ENCODE measurements at regions not wholly inside any gene's neighbourhood (a gene's known extent, or its start where the extent isn't known, plus 50 kb on each side); places are given as distances from the start of the nearest gene placed in this dataset.
"Not testable (repeated sequence)": the region's sequence is repeated elsewhere in the genome, so short reads cannot be mapped to it uniquely, and the experiment has no call there.

DNA sequence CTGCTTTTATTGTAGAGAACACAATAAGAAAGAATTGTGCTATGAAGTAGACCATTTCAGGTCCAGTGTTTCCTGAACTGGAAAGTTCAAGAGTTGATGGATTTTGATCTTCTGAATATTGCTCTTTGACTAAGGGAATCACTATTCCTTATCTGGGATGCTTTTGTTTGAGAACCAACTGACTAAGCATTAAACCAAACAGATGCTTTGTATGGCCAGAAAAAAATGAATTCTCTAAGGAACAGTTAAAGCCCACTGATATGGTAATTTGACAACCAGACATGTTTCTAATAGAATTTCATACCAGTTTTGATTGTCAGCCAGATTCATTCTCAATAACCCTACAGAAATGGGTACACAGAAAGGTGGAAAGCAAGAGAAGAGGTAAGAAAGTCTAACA is 67.5 kb upstream of the CADPS start:
- TF ChIP-seq GABPA (IDR thresholded peaks at IDR 0.05; ENCODE audit: low read depth) (no peak), SPI1 (IDR thresholded peaks at IDR 0.05; ENCODE audit: borderline replicate concordance, low read depth) (no peak), POLR2AphosphoS5 (IDR thresholded peaks at IDR 0.05; ENCODE audit: low read depth) (no peak)
- TF ChIP-seq, protein P1, sequence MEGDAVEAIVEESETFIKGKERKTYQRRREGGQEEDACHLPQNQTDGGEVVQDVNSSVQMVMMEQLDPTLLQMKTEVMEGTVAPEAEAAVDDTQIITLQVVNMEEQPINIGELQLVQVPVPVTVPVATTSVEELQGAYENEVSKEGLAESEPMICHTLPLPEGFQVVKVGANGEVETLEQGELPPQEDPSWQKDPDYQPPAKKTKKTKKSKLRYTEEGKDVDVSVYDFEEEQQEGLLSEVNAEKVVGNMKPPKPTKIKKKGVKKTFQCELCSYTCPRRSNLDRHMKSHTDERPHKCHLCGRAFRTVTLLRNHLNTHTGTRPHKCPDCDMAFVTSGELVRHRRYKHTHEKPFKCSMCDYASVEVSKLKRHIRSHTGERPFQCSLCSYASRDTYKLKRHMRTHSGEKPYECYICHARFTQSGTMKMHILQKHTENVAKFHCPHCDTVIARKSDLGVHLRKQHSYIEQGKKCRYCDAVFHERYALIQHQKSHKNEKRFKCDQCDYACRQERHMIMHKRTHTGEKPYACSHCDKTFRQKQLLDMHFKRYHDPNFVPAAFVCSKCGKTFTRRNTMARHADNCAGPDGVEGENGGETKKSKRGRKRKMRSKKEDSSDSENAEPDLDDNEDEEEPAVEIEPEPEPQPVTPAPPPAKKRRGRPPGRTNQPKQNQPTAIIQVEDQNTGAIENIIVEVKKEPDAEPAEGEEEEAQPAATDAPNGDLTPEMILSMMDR (IDR thresholded peaks at IDR 0.05; ENCODE audit: insufficient read depth, low read length) = no peak
- TF ChIP-seq, protein P2, sequence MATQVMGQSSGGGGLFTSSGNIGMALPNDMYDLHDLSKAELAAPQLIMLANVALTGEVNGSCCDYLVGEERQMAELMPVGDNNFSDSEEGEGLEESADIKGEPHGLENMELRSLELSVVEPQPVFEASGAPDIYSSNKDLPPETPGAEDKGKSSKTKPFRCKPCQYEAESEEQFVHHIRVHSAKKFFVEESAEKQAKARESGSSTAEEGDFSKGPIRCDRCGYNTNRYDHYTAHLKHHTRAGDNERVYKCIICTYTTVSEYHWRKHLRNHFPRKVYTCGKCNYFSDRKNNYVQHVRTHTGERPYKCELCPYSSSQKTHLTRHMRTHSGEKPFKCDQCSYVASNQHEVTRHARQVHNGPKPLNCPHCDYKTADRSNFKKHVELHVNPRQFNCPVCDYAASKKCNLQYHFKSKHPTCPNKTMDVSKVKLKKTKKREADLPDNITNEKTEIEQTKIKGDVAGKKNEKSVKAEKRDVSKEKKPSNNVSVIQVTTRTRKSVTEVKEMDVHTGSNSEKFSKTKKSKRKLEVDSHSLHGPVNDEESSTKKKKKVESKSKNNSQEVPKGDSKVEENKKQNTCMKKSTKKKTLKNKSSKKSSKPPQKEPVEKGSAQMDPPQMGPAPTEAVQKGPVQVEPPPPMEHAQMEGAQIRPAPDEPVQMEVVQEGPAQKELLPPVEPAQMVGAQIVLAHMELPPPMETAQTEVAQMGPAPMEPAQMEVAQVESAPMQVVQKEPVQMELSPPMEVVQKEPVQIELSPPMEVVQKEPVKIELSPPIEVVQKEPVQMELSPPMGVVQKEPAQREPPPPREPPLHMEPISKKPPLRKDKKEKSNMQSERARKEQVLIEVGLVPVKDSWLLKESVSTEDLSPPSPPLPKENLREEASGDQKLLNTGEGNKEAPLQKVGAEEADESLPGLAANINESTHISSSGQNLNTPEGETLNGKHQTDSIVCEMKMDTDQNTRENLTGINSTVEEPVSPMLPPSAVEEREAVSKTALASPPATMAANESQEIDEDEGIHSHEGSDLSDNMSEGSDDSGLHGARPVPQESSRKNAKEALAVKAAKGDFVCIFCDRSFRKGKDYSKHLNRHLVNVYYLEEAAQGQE (IDR thresholded peaks at IDR 0.05; ENCODE audit: insufficient replicate concordance, low read depth) = no peak
- H3K27ac ChIP-seq (replicated peaks) = no peak overlapping the region
- H3K4me3 ChIP-seq (replicated peaks; ENCODE audit: insufficient read depth, low read length) = no peak overlapping the region
- no peak for DNase-seq (ENCODE audit: low read depth in 1 of 2, low spot score in 1 of 2)
- H3K27me3 ChIP-seq (ENCODE audit: insufficient read depth, poor library complexity, severe bottlenecking) = no peaks in the 10 kb centered on the region

DNA sequence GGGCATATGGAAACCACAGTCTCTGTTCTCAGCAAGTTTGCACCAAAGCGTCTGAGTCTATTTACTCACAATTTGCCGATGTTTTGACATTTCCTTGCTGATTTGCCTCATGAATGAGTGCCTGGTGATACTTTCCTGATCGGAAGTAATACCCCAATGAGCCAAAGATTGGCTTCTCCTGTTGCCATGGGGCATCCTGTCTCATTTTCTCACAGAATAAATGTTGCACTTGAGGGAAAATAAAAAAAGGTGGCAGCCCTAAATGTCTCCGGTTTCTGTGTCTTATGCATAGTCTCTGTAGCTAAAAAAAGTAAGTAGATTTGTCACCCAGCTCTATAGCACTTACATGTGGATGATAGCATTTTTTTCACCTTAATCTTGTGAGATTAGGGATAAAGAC is 73.7 kb upstream of the CADPS start:
- no peak for DNase-seq (ENCODE audit: low read depth in 1 of 2, low spot score in 1 of 2)
- H3K4me3 ChIP-seq (replicated peaks; ENCODE audit: insufficient read depth, low read length) = no peak overlapping the region
- TF ChIP-seq GABPA (IDR thresholded peaks at IDR 0.05; ENCODE audit: low read depth) (no peak), SPI1 (IDR thresholded peaks at IDR 0.05; ENCODE audit: borderline replicate concordance, low read depth) (no peak), POLR2AphosphoS5 (IDR thresholded peaks at IDR 0.05; ENCODE audit: low read depth) (no peak)
- TF ChIP-seq, protein P1 (IDR thresholded peaks at IDR 0.05; ENCODE audit: insufficient read depth, low read length) = no peak
- TF ChIP-seq, protein P2 (IDR thresholded peaks at IDR 0.05; ENCODE audit: insufficient replicate concordance, low read depth) = no peak
- H3K27me3 ChIP-seq (ENCODE audit: insufficient read depth, poor library complexity, severe bottlenecking) = no peaks in the 10 kb centered on the region
- H3K27ac ChIP-seq (replicated peaks) = no peak overlapping the region

DNA sequence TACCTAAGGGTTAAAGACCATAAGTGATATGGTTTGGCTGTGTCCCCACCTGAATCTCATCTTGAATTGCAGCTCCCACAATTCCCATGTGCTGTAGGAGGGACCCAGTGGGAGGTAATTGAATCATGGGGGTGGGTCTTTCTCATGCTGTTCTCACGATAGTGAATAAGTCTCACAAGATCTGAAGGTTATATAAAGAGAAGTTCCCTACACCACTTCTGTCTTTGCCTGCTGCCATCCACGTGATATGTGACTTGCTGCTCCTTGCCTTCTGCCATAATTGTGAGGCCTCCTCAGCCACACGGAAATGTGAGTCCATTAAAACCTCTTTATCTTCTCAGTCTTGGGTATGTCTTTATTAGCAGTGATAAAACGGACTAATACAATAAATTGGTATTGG is 75.0 kb upstream of the CADPS start:
- TF ChIP-seq, protein P1 (IDR thresholded peaks at IDR 0.05; ENCODE audit: insufficient read depth, low read length) = no peak
- no peaks in the 10 kb centered on the region for H3K27me3 ChIP-seq (ENCODE audit: insufficient read depth, poor library complexity, severe bottlenecking)
- H3K4me3 ChIP-seq (replicated peaks; ENCODE audit: insufficient read depth, low read length) = no peak overlapping the region
- H3K27ac ChIP-seq (replicated peaks) = no peak overlapping the region
- no peak for DNase-seq (ENCODE audit: low read depth in 1 of 2, low spot score in 1 of 2)

DNA sequence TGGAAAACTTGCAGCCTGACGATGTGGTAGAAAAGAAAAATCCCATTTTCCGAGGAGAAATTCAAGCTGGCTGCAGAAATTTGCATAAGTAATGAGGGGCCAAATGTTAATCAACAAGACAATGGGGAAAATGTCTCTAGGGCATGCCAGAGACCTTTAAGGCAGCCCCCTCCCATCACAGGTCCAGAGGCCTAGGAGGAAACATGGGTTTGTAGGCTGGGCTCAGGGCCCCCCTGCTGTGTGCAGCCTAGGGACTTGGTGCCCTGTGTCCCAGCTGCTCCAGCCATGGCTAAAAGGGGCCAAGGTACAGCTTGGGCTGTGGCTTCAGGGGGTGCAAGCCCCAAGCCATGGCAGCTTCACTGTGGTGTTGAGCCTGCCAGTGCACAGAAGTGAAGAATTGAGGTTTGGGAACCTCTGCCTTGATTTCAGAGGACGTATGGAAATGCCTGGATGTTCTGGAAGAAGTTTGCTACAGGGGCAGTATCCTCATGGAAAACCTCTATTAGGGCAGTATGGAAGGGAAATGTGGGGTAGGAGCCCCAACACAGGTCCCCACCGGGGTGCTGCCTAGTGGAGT is 75.9 kb upstream of the CADPS start:
- no peaks in the 10 kb centered on the region for H3K27me3 ChIP-seq (ENCODE audit: insufficient read depth, poor library complexity, severe bottlenecking)
- H3K4me3 ChIP-seq (replicated peaks; ENCODE audit: insufficient read depth, low read length) = no peak overlapping the region
- H3K27ac ChIP-seq (replicated peaks) = no peak overlapping the region
- TF ChIP-seq GABPA (IDR thresholded peaks at IDR 0.05; ENCODE audit: low read depth) = no peak
- TF ChIP-seq, protein P1 (IDR thresholded peaks at IDR 0.05; ENCODE audit: insufficient read depth, low read length) = no peak
- TF ChIP-seq POLR2AphosphoS5 (IDR thresholded peaks at IDR 0.05; ENCODE audit: low read depth) = no peak
- TF ChIP-seq, protein P2 (IDR thresholded peaks at IDR 0.05; ENCODE audit: insufficient replicate concordance, low read depth) = no peak
- no peak for DNase-seq (ENCODE audit: low read depth in 1 of 2, low spot score in 1 of 2)

DNA sequence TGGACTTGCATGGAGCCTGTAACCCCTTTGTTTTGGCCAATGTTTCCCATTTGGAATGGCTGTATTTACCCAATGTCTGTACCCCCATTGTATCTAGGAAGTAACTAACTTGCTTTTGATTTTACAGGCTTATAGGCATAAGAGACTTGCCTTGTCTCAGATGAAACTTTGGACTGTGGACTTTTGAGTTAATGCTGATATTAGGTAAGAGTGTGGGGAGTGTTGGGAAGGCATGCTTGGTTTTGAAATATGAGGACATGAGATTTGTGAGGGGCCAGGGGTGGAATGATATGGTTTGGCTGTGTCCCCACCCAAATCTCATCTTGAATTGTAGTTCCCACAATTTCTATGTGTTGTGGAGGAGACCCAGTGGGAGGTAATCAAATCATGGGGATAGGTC is 76.7 kb upstream of the CADPS start:
- not testable (repeated sequence) for DNase-seq (ENCODE audit: low read depth in 1 of 2, low spot score in 1 of 2); H3K4me3 ChIP-seq (replicated peaks; ENCODE audit: insufficient read depth, low read length)

More for the DNA sequence above, 76.7 kb upstream of the CADPS start:
- not testable (repeated sequence) for H3K27me3 ChIP-seq (ENCODE audit: insufficient read depth, poor library complexity, severe bottlenecking); H3K27ac ChIP-seq (replicated peaks)

Measured in HL-60 (cell line).